RWPE1 (cell line): ENCODE measurements at regions not wholly inside any gene's neighbourhood (a gene's known extent, or its start where the extent isn't known, plus 50 kb on each side); places are given as distances from the start of the nearest gene placed in this dataset.

Source experiments
- CTCF ChIA-PET: fragments of 350-600 bp; sonication (Branson Sonifier 250); formaldehyde crosslinking; extraction: SDS; loops from one replicate; lab custom pipeline; 2021; lab: Yijun Ruan, JAX
- POLR2A ChIA-PET: fragments of 400-600 bp; formaldehyde crosslinking; extraction: SDS; loops from one replicate; lab custom pipeline; 2020; ENCODE audit warnings: antibody characterized with exemption; ENCODE audit not compliant: low non-redundant PET; lab: Yijun Ruan, JAX
- DNase-seq: peaks from one replicate; pipeline ENCODE4 v3.0.0; 2012; ENCODE audit warnings: low spot score
- H3K27ac ChIP-seq: fragments of 450-650 bp; 2 replicates; pipeline ENCODE4 v1.5.1; 2017
- TF ChIP-seq, protein P1 (sequence below): fragments of 450-650 bp; conservative IDR thresholded peaks from 2 replicates; pipeline ENCODE4 v1.5.1; 2017; ENCODE audit warnings: low read depth, mild to moderate bottlenecking

GRCh38 chr15:47213883-47214282, 503.4 kb upstream of the SEMA6D start:
- ChIA-PET POLR2A (no interaction called here), CTCF (no interaction called here)
- no peak overlapping the region for H3K27ac ChIP-seq
- no peak for DNase-seq
- TF ChIP-seq, protein P1, sequence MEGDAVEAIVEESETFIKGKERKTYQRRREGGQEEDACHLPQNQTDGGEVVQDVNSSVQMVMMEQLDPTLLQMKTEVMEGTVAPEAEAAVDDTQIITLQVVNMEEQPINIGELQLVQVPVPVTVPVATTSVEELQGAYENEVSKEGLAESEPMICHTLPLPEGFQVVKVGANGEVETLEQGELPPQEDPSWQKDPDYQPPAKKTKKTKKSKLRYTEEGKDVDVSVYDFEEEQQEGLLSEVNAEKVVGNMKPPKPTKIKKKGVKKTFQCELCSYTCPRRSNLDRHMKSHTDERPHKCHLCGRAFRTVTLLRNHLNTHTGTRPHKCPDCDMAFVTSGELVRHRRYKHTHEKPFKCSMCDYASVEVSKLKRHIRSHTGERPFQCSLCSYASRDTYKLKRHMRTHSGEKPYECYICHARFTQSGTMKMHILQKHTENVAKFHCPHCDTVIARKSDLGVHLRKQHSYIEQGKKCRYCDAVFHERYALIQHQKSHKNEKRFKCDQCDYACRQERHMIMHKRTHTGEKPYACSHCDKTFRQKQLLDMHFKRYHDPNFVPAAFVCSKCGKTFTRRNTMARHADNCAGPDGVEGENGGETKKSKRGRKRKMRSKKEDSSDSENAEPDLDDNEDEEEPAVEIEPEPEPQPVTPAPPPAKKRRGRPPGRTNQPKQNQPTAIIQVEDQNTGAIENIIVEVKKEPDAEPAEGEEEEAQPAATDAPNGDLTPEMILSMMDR, result no peak

GRCh38 chr15:47218295-47218694, 499.0 kb upstream of the SEMA6D start:
- CTCF ChIA-PET, result no interaction called here
- no peak for DNase-seq
- POLR2A ChIA-PET, result no interaction called here
- H3K27ac ChIP-seq, result no peak overlapping the region
- TF ChIP-seq, protein P1, result no peak

- ChIA-PET CTCF (interaction anchor here (0.6 kb wide), 1 partner anchor 1058 kb away, joined by 3 read pairs; no protein-coding TSS in a partner anchor), POLR2A (no interaction called here)
- TF ChIP-seq, protein P1, result no peak
- DNase-seq, result no peak
- H3K27ac ChIP-seq, result no peak overlapping the region
These were observed 472.9 kb upstream of the SEMA6D start for GRCh38 chr15:47244361-47244760.

DNA sequence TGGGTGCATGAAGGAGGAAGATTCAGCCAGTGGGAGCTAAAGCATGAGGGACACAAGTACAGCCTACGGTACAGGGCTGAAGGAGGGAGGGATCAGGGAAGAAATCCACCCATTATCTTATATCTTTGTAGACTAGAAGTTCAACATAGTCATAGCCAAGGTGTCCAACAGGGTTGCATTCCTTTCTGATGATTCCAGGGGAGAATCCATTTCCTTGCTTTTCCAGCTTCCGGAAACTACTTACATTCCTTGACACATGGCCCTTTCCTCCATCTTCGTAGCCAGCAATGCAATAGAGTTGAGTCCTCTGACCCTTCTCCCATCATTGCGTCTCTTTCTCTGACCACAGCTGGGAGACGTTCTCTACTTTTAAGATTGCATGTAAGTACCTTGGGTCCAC, 471.0 kb upstream of the SEMA6D start:
- TF ChIP-seq, protein P1, result no peak
- CTCF ChIA-PET, result no interaction called here
- no peak overlapping the region for H3K27ac ChIP-seq
- DNase-seq, result no peak
- POLR2A ChIA-PET, result no interaction called here

DNA sequence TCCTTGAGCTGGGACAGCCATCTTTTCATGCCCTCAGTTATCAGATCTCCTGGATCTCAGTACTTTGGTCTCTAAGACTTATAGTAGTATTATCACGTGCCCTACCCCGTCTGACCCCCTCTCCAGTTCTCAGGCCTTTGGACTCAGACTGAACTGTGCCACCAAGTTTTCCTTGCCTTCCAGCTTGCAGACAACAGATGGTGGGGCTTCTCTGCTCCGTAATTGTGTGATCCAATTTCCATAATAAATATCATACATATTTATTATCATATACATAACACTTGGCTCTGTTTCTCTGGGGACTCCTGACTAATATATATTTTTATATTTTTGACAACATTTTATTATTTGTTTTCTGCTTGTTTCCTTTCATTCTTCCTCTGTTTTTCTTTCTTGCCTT, 458.8 kb upstream of the SEMA6D start:
- TF ChIP-seq, protein P1, result no peak
- CTCF ChIA-PET, result no interaction called here
- DNase-seq, result no peak
- POLR2A ChIA-PET, result no interaction called here
- H3K27ac ChIP-seq, result no peak overlapping the region

GRCh38 chr15:47265686-47266085, 451.6 kb upstream of the SEMA6D start:
- no peak for DNase-seq
- TF ChIP-seq, protein P1, result no peak
- CTCF ChIA-PET, result interaction anchor here (0.6 kb wide), 1 partner anchor 355 kb away, joined by 4 read pairs; no protein-coding TSS in a partner anchor
- POLR2A ChIA-PET, result no interaction called here
- H3K27ac ChIP-seq, result no peak overlapping the region

GRCh38 chr15:47266566-47266965, 450.7 kb upstream of the SEMA6D start:
- no peak for DNase-seq
- ChIA-PET POLR2A (no interaction called here), CTCF (no interaction called here)
- TF ChIP-seq, protein P1, result no peak
- H3K27ac ChIP-seq, result no peak overlapping the region
